Keratinocyte (primary cell): ENCODE measurements at regions not wholly inside any gene's neighbourhood (a gene's known extent, or its start where the extent isn't known, plus 50 kb on each side); places are given as distances from the start of the nearest gene placed in this dataset.

Experiments
- DNase-seq: peaks from one replicate; pipeline ENCODE4 v3.0.0-alpha.2; 2011; ENCODE audit warnings: low read depth, missing footprints, low spot score
- FAIRE-seq: peaks from 2 replicates; lab custom pipeline; 2011; peaks lifted over from hg19 to GRCh38; lab: Jason Lieb, UNC
- H2AFZ ChIP-seq: 2 replicates; pipeline ENCODE4 v1.6.0; 2012; ENCODE audit warnings: low read length, control low read depth, inconsistent platforms; ENCODE audit not compliant: control insufficient read depth
- H3K27ac ChIP-seq: 2 replicates; pipeline ENCODE4 v1.5.1; 2011; ENCODE audit warnings: low read length; ENCODE audit not compliant: control insufficient read depth, insufficient read depth
- H3K27me3 ChIP-seq: 3 replicates; pipeline ENCODE4 v1.6.0; 2011; ENCODE audit warnings: low read length; ENCODE audit not compliant: control insufficient read depth, insufficient read depth; ENCODE audit errors: extremely low read depth
- H3K36me3 ChIP-seq, 2 experiments: 2 replicates in 1 of 2; 3 replicates in 1 of 2; pipeline ENCODE4 v1.5.1; 2011; ENCODE audit warnings: low read length in 2 of 2, mild to moderate bottlenecking in 1 of 2; ENCODE audit not compliant: control insufficient read depth in 2 of 2, insufficient read depth in 2 of 2; ENCODE audit errors: extremely low read depth in 1 of 2
- H3K4me1 ChIP-seq: 3 replicates; pipeline ENCODE4 v1.5.1; 2011; ENCODE audit warnings: low read length; ENCODE audit not compliant: control insufficient read depth, insufficient read depth; ENCODE audit errors: extremely low read depth
- H3K4me2 ChIP-seq: 3 replicates; pipeline ENCODE4 v1.6.0; 2011; ENCODE audit warnings: low read depth, low read length; ENCODE audit not compliant: control insufficient read depth, insufficient read depth; ENCODE audit errors: extremely low read depth
- H3K4me3 ChIP-seq, 3 experiments: fragments of 200-600 bp in 1 of 3; sonication (generic) in 1 of 3; 2 replicates in 2 of 3; 3 replicates in 1 of 3; pipeline ENCODE4 v1.5.1; 2011 to 2016; ENCODE audit warnings: low read length in 3 of 3, mild to moderate bottlenecking in 3 of 3, control low read depth in 2 of 3, inconsistent platforms in 1 of 3, low read depth in 1 of 3, mixed read lengths in 1 of 3, mixed run types in 1 of 3, moderate library complexity in 1 of 3; ENCODE audit not compliant: control insufficient read depth in 2 of 3, insufficient read depth in 2 of 3; ENCODE audit errors: extremely low read depth in 1 of 3
- H3K79me2 ChIP-seq: 2 replicates; pipeline ENCODE4 v1.6.0; 2012; ENCODE audit warnings: low read length; ENCODE audit not compliant: control insufficient read depth, insufficient read depth
- H3K9ac ChIP-seq: 3 replicates; pipeline ENCODE4 v1.6.0; 2011; ENCODE audit warnings: low read length; ENCODE audit not compliant: control insufficient read depth, insufficient read depth; ENCODE audit errors: extremely low read depth
- H3K9me1 ChIP-seq: 3 replicates; pipeline ENCODE4 v1.6.0; 2011; ENCODE audit warnings: low read length; ENCODE audit not compliant: control insufficient read depth, insufficient read depth; ENCODE audit errors: extremely low read depth
- H3K9me3 ChIP-seq: 2 replicates; pipeline ENCODE4 v1.5.1; 2012; ENCODE audit warnings: low read depth, low read length; ENCODE audit not compliant: control insufficient read depth
- H4K20me1 ChIP-seq: 3 replicates; pipeline ENCODE4 v1.6.0; 2011; ENCODE audit warnings: low read length; ENCODE audit not compliant: control insufficient read depth, insufficient read depth; ENCODE audit errors: extremely low read depth
- CTCF ChIP-seq, 3 experiments: IDR thresholded peaks in 1 of 3; conservative IDR thresholded peaks in 1 of 3; optimal IDR thresholded peaks in 1 of 3; 2 replicates in 2 of 3; 3 replicates in 1 of 3; pipeline versions ENCODE3 to v1.5.1; 2011; ENCODE audit warnings: low read length in 3 of 3, mild to moderate bottlenecking in 3 of 3, moderate library complexity in 2 of 3, control low read depth in 1 of 3, inconsistent platforms in 1 of 3; ENCODE audit not compliant: insufficient read depth in 2 of 3; ENCODE audit errors: extremely low read depth in 1 of 3
- EZH2 ChIP-seq: IDR thresholded peaks from one replicate; pipeline ENCODE4 v1.6.1; 2012; ENCODE audit warnings: inconsistent platforms, mild to moderate bottlenecking, low read length, moderate library complexity
- dilution Hi-C: fragments of 300-500 bp; cut with MboI; formaldehyde crosslinking; loops from one replicate; pipeline ENCODE4 v1.7.0; 2020; ENCODE audit warnings: low sequenced_read_pairs; ENCODE audit not compliant: extremely low pct_ligation_motif_present

- H3K4me1 ChIP-seq = no peaks in the 10 kb centered on the region
- H3K9me3 ChIP-seq = no peaks in the 10 kb centered on the region
- no peaks in the 10 kb centered on the region for H3K36me3 ChIP-seq
- no peaks in the 10 kb centered on the region for H3K79me2 ChIP-seq
- no peak overlapping the region for H3K27ac ChIP-seq
- H3K9ac ChIP-seq = no peak overlapping the region
- H3K4me3 ChIP-seq = no peak overlapping the region
- no peak overlapping the region for H3K4me2 ChIP-seq
- H2AFZ ChIP-seq = no peak overlapping the region
- no peak for TF ChIP-seq EZH2
- no peak for TF ChIP-seq CTCF (optimal IDR thresholded peaks at IDR 0.05 in 1 of 3, IDR thresholded peaks at IDR 0.05 in 1 of 3, conservative IDR thresholded peaks at IDR 0.05 in 1 of 3; ENCODE audit: extremely low read depth in 1 of 3, insufficient read depth in 2 of 3, low read length in 3 of 3)
- no peaks in the 10 kb centered on the region for H3K9me1 ChIP-seq
- H3K27me3 ChIP-seq = no peaks in the 10 kb centered on the region
- no peaks in the 10 kb centered on the region for H4K20me1 ChIP-seq
- DNase-seq (no peak), FAIRE-seq (no peak)
- dilution Hi-C loops = no loop called here
Measured at GRCh38 chr2:126476691-126477090, 179.3 kb upstream of the GYPC start.

- no peak overlapping the region for H3K27ac ChIP-seq
- no peaks in the 10 kb centered on the region for H3K9me1 ChIP-seq
- no peak overlapping the region for H3K9ac ChIP-seq
- H3K36me3 ChIP-seq = no peaks in the 10 kb centered on the region
- no peaks in the 10 kb centered on the region for H3K4me1 ChIP-seq
- TF ChIP-seq CTCF (optimal IDR thresholded peaks at IDR 0.05 in 1 of 3, IDR thresholded peaks at IDR 0.05 in 1 of 3, conservative IDR thresholded peaks at IDR 0.05 in 1 of 3; ENCODE audit: extremely low read depth in 1 of 3, insufficient read depth in 2 of 3, low read length in 3 of 3) (no peak), EZH2 (no peak)
- peaks cover 3% of the 10 kb centered on the region for H3K9me3 ChIP-seq
- FAIRE-seq (no peak), DNase-seq (no peak)
- no peak overlapping the region for H3K4me2 ChIP-seq
- no peaks in the 10 kb centered on the region for H3K79me2 ChIP-seq
- no peaks in the 10 kb centered on the region for H4K20me1 ChIP-seq
- H2AFZ ChIP-seq = no peak overlapping the region
- no peaks in the 10 kb centered on the region for H3K27me3 ChIP-seq
- no peak overlapping the region for H3K4me3 ChIP-seq
- dilution Hi-C loops = no loop called here
Measured at GRCh38 chr2:126480033-126480432, 175.9 kb upstream of the GYPC start.
